ENCODE measurements at regions not wholly inside any gene's neighbourhood (a gene's known extent, or its start where the extent isn't known, plus 50 kb on each side); places are given as distances from the start of the nearest gene placed in this dataset.

- Histone ChIP-seq H3K27ac (no peak overlapping the region), H3K4me3 (no peak overlapping the region), H3K9me3 (no peaks in the 10 kb centered on the region), H3K36me3 (no peaks in the 10 kb centered on the region), H3K4me1 (no peaks in the 10 kb centered on the region), H3K27me3 (no peaks in the 10 kb centered on the region)
- no peak for TF ChIP-seq POLR2A (IDR thresholded peaks at IDR 0.05)
- TF ChIP-seq EP300 (IDR thresholded peaks at IDR 0.05): no peak
- TF ChIP-seq CTCF (IDR thresholded peaks at IDR 0.05): no peak
- TF ChIP-seq POLR2AphosphoS5 (IDR thresholded peaks at IDR 0.05): no peak
- 43% methylated on average over 1 of the region's 1 CpG; no CpG with 5 or more reads in 1 of the 2 donors for WGBS, 2 donors (ENCODE audit: low coverage in 1 of 2)
- no peak for ATAC-seq
These were observed 1164.2 kb downstream of the NLGN4Y start for GRCh38 chrY:15688531-15688930.

GRCh38 chrY:15689994-15690393 is 1165.7 kb downstream of the NLGN4Y start:
- H3K9me3 ChIP-seq: no peaks in the 10 kb centered on the region
- H3K27me3 ChIP-seq: no peaks in the 10 kb centered on the region
- WGBS, 2 donors (ENCODE audit: low coverage in 1 of 2): 67% methylated on average over 1 of the region's 1 CpG; no CpG with 5 or more reads in 1 of the 2 donors
- H3K4me1 ChIP-seq: no peaks in the 10 kb centered on the region
- no peaks in the 10 kb centered on the region for H3K36me3 ChIP-seq
- TF ChIP-seq POLR2AphosphoS5 (IDR thresholded peaks at IDR 0.05): no peak
- TF ChIP-seq CTCF (IDR thresholded peaks at IDR 0.05): no peak
- TF ChIP-seq POLR2A (IDR thresholded peaks at IDR 0.05): no peak
- TF ChIP-seq EP300 (IDR thresholded peaks at IDR 0.05): no peak
- H3K4me3 ChIP-seq: no peak overlapping the region
- H3K27ac ChIP-seq: no peak overlapping the region
- ATAC-seq: no peak

- no peaks in the 10 kb centered on the region for H3K4me1 ChIP-seq
- no peak overlapping the region for H3K4me3 ChIP-seq
- 50% methylated on average over 1 of the region's 1 CpG; no CpG with 5 or more reads in 1 of the 2 donors for WGBS, 2 donors (ENCODE audit: low coverage in 1 of 2)
These were observed 1177.8 kb downstream of the NLGN4Y start for GRCh38 chrY:15702131-15702530.

GRCh38 chrY:15704906-15705305 is 1180.6 kb downstream of the NLGN4Y start:
- H3K36me3 ChIP-seq: no peaks in the 10 kb centered on the region
- H3K4me3 ChIP-seq: no peak overlapping the region
- no peaks in the 10 kb centered on the region for H3K9me3 ChIP-seq
- TF ChIP-seq EP300 (IDR thresholded peaks at IDR 0.05) (no peak), POLR2AphosphoS5 (IDR thresholded peaks at IDR 0.05) (no peak), POLR2A (IDR thresholded peaks at IDR 0.05) (no peak), CTCF (IDR thresholded peaks at IDR 0.05) (no peak)
- 79% methylated on average over 3 of the region's 5 CpGs; no CpG with 5 or more reads in 1 of the 2 donors for whole genome bisulfite sequencing, 2 donors (ENCODE audit: low coverage in 1 of 2)
- H3K27ac ChIP-seq: no peak overlapping the region
- no peaks in the 10 kb centered on the region for H3K4me1 ChIP-seq
- no peak for ATAC-seq
- no peaks in the 10 kb centered on the region for H3K27me3 ChIP-seq

More at GRCh38 chrY:15702131-15702530, 1177.8 kb downstream of the NLGN4Y start:
- no peaks in the 10 kb centered on the region for H3K27me3 ChIP-seq
- H3K27ac ChIP-seq: no peak overlapping the region
- ATAC-seq: no peak
- no peak for TF ChIP-seq POLR2A (IDR thresholded peaks at IDR 0.05)
- no peak for TF ChIP-seq EP300 (IDR thresholded peaks at IDR 0.05)
- no peak for TF ChIP-seq POLR2AphosphoS5 (IDR thresholded peaks at IDR 0.05)
- no peak for TF ChIP-seq CTCF (IDR thresholded peaks at IDR 0.05)
- no peaks in the 10 kb centered on the region for H3K9me3 ChIP-seq
- H3K36me3 ChIP-seq: no peaks in the 10 kb centered on the region

GRCh38 chrY:15749533-15750433 is 1225.5 kb downstream of the NLGN4Y start:
- Histone ChIP-seq H3K4me1 (no peaks in the 10 kb centered on the region), H3K36me3 (no peaks in the 10 kb centered on the region), H3K9me3 (no peaks in the 10 kb centered on the region), H3K27me3 (no peaks in the 10 kb centered on the region), H3K27ac (no peak overlapping the region), H3K4me3 (no peak overlapping the region)
- TF ChIP-seq CTCF (IDR thresholded peaks at IDR 0.05): no peak
- peak; percentile 41 for TF ChIP-seq POLR2AphosphoS5 (IDR thresholded peaks at IDR 0.05)
- WGBS, 2 donors (ENCODE audit: low coverage in 1 of 2): 45% methylated on average over 2 of the region's 5 CpGs; no CpG with 5 or more reads in 1 of the 2 donors
- ATAC-seq: no peak

All from gastroesophageal sphincter (tissue), 4 donors.